H9 (cell line): ENCODE measurements at regions not wholly inside any gene's neighbourhood (a gene's known extent, or its start where the extent isn't known, plus 50 kb on each side); places are given as distances from the start of the nearest gene placed in this dataset.

Experiments
- DNase-seq: peaks from one replicate; pipeline ENCODE4 v3.0.0-alpha.2; 2017
- H2AFZ ChIP-seq: one replicate; pipeline ENCODE4 v1.6.1; 2013; ENCODE audit warnings: mild to moderate bottlenecking, low read length, control low read depth, moderate library complexity
- H2AK5ac ChIP-seq: 2 replicates; pipeline ENCODE4 v1.6.1; 2013; ENCODE audit warnings: low read length, control low read depth, mixed read lengths; ENCODE audit not compliant: insufficient read length
- H2BK120ac ChIP-seq: one replicate; pipeline ENCODE4 v1.6.1; 2013; ENCODE audit warnings: low read depth, mild to moderate bottlenecking, low read length, control low read depth, inconsistent platforms; ENCODE audit not compliant: poor library complexity, severe bottlenecking
- H2BK12ac ChIP-seq: 2 replicates; pipeline ENCODE4 v1.6.1; 2013; ENCODE audit warnings: low read length, control low read depth, mixed read lengths, low read depth; ENCODE audit not compliant: insufficient read length
- H2BK15ac ChIP-seq: 2 replicates; pipeline ENCODE4 v1.6.1; 2013; ENCODE audit warnings: low read depth, low read length, control low read depth
- H2BK20ac ChIP-seq: one replicate; pipeline ENCODE4 v1.6.1; 2013; ENCODE audit warnings: low read depth, mild to moderate bottlenecking, low read length, control low read depth, inconsistent platforms; ENCODE audit not compliant: poor library complexity, severe bottlenecking
- H2BK5ac ChIP-seq: 2 replicates; pipeline ENCODE4 v1.6.1; 2013; ENCODE audit warnings: low read length, control low read depth, mixed read lengths; ENCODE audit not compliant: insufficient read length
- H3K14ac ChIP-seq: 2 replicates; pipeline ENCODE4 v1.6.1; 2013; ENCODE audit warnings: low read length, control low read depth; ENCODE audit not compliant: insufficient read depth
- H3K18ac ChIP-seq: 2 replicates; pipeline ENCODE4 v1.6.1; 2013; ENCODE audit warnings: low read depth, mild to moderate bottlenecking, mixed read lengths, low read length, control low read depth; ENCODE audit not compliant: insufficient read length
- H3K23ac ChIP-seq: 2 replicates; pipeline ENCODE4 v1.6.1; 2013; ENCODE audit warnings: low read length, control low read depth, mixed read lengths, low read depth; ENCODE audit not compliant: insufficient read length
- H3K23me2 ChIP-seq: 2 replicates; pipeline ENCODE4 v1.6.1; 2013; ENCODE audit warnings: low read depth, mild to moderate bottlenecking, mixed read lengths, low read length, control low read depth; ENCODE audit not compliant: insufficient read length, poor library complexity, severe bottlenecking
- H3K27ac ChIP-seq: 2 replicates; pipeline ENCODE4 v1.5.1; 2013; ENCODE audit warnings: low read length, control low read depth, mixed read lengths, low read depth; ENCODE audit not compliant: insufficient read length
- H3K27me3 ChIP-seq: 2 replicates; pipeline ENCODE4 v1.6.1; 2013; ENCODE audit warnings: low read length, control low read depth, inconsistent platforms; ENCODE audit not compliant: insufficient read depth
- H3K4ac ChIP-seq: 2 replicates; pipeline ENCODE4 v1.6.1; 2013; ENCODE audit warnings: low read depth, mild to moderate bottlenecking, control low read depth, inconsistent platforms, low read length, moderate library complexity
- H3K4me1 ChIP-seq: 2 replicates; pipeline ENCODE4 v1.6.1; 2013; ENCODE audit warnings: low read length, control low read depth, inconsistent platforms; ENCODE audit not compliant: insufficient read depth
- H3K4me2 ChIP-seq: 2 replicates; pipeline ENCODE4 v1.6.1; 2013; ENCODE audit warnings: low read length, control low read depth, mixed read lengths; ENCODE audit not compliant: insufficient read length, insufficient read depth
- H3K56ac ChIP-seq: 2 replicates; pipeline ENCODE4 v1.6.1; 2013; ENCODE audit warnings: low read depth, mild to moderate bottlenecking, mixed read lengths, low read length, control low read depth; ENCODE audit not compliant: insufficient read length
- H3K79me1 ChIP-seq: 2 replicates; pipeline ENCODE4 v1.6.1; 2013; ENCODE audit warnings: low read depth, mild to moderate bottlenecking, moderate library complexity, low read length, control low read depth, inconsistent platforms; ENCODE audit not compliant: insufficient read depth, poor library complexity, severe bottlenecking
- H3K79me2 ChIP-seq: 2 replicates; pipeline ENCODE4 v1.6.1; 2013; ENCODE audit warnings: low read length, control low read depth, inconsistent platforms; ENCODE audit not compliant: insufficient read depth
- H3K9ac ChIP-seq: 2 replicates; pipeline ENCODE4 v1.6.1; 2013; ENCODE audit warnings: low read length, control low read depth, mixed read lengths; ENCODE audit not compliant: insufficient read length; ENCODE audit errors: extremely low read depth
- H3K9me3 ChIP-seq: one replicate; pipeline ENCODE4 v1.6.1; 2013; ENCODE audit warnings: low read depth, low read length, inconsistent platforms; ENCODE audit not compliant: control insufficient read depth
- H3T11ph ChIP-seq: one replicate; pipeline ENCODE4 v1.6.1; 2013; ENCODE audit warnings: mild to moderate bottlenecking, low read length, control low read depth, inconsistent platforms
- H4K20me1 ChIP-seq: one replicate; pipeline ENCODE4 v1.6.1; 2013; ENCODE audit not compliant: control insufficient read depth, insufficient read length, insufficient read depth
- H4K5ac ChIP-seq: 2 replicates; pipeline ENCODE4 v1.6.1; 2013; ENCODE audit warnings: low read depth, mild to moderate bottlenecking, mixed read lengths, low read length, control low read depth; ENCODE audit not compliant: insufficient read length
- H4K8ac ChIP-seq: replicated peaks from 2 replicates; pipeline ENCODE4 v1.6.1; 2013; ENCODE audit warnings: low read length, control low read depth, mixed read lengths, low read depth; ENCODE audit not compliant: insufficient read length
- H4K91ac ChIP-seq: 2 replicates; pipeline ENCODE4 v1.6.1; 2013; ENCODE audit warnings: low read depth, mild to moderate bottlenecking, moderate library complexity, mixed read lengths, low read length, control low read depth; ENCODE audit not compliant: insufficient read length
- H3K27ac Mint-ChIP-seq, 3 experiments: 2 replicates in 2 of 3; 3 replicates in 1 of 3; pipeline ENCODE4 v1.8.0; 2020 to 2021; ENCODE audit warnings: mixed read lengths in 3 of 3, mild to moderate bottlenecking in 1 of 3, moderate library complexity in 1 of 3
- H3K27me3 Mint-ChIP-seq: 2 replicates; pipeline ENCODE4 v1.8.0; 2021; ENCODE audit warnings: low read depth, mild to moderate bottlenecking, moderate library complexity, mixed read lengths
- H3K36me3 Mint-ChIP-seq, 3 experiments: 2 replicates in 2 of 3; 3 replicates in 1 of 3; pipeline ENCODE4 v1.8.0; 2020 to 2021; ENCODE audit warnings: low read depth in 3 of 3, mixed read lengths in 3 of 3; ENCODE audit not compliant: insufficient read depth in 1 of 3
- H3K4me1 Mint-ChIP-seq, 2 experiments: 2 replicates each; pipeline ENCODE4 v1.8.0; 2020; ENCODE audit warnings: mixed read lengths in 2 of 2
- H3K4me3 Mint-ChIP-seq, 2 experiments: 2 replicates in 1 of 2; 3 replicates in 1 of 2; pipeline ENCODE4 v1.8.0; 2020 to 2021; ENCODE audit warnings: mild to moderate bottlenecking in 2 of 2, mixed read lengths in 2 of 2, moderate library complexity in 1 of 2
- H3K9me3 Mint-ChIP-seq, 2 experiments: 2 replicates in 1 of 2; 3 replicates in 1 of 2; pipeline ENCODE4 v1.8.0; 2020; ENCODE audit warnings: mild to moderate bottlenecking in 2 of 2, mixed read lengths in 2 of 2, moderate library complexity in 1 of 2
- WGBS: extraction: QIAGEN DNeasy Blood & Tissue Kit; methylation state at CpG from one replicate; pipeline ENCODE4 v1.1.7; 2013; ENCODE audit warnings: missing lambda C conversion rate, low lambda C conversion rate, mixed read lengths; ENCODE audit not compliant: insufficient read length; ENCODE audit errors: extremely low coverage; 5-methylcytosine and 5-hydroxymethylcytosine counted together
- TF ChIP-seq, protein P1 (sequence below): fragments of 200-600 bp; sonication (generic); conservative IDR thresholded peaks from 3 replicates; pipeline ENCODE4 v1.8.0; 2021; ENCODE audit warnings: antibody characterized with exemption, mild to moderate bottlenecking

DNA sequence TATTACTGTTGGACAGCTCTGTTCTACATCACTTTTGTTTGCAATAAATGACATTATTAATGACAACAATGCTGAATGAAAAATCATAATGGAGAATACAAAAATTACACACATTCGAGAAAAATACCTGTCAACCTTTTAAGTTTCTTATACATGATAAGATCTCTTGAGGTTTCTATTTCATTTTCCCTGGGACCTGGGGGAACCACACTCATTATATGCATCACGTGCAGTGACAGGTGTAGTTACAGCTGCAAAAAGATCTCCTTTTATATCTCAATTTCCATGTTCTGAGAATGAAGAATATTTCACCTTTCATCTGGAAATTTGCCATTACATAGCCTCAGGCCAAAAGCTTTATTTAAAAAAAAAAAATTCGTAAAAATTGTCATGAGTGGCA lies 1347.0 kb upstream of the AGA start:
- Histone ChIP-seq H2BK120ac (no peak overlapping the region), H2BK12ac (no peak overlapping the region), H3K9me3 (no peaks in the 10 kb centered on the region), H3K4ac (no peak overlapping the region), H4K8ac (no peak overlapping the region), H3K9ac (no peak overlapping the region), H2AK5ac (no peak overlapping the region), H3T11ph (no peak overlapping the region), H3K4me2 (no peak overlapping the region), H3K23ac (no peak overlapping the region), H3K23me2 (no peaks in the 10 kb centered on the region), H3K4me1 (no peaks in the 10 kb centered on the region), H3K56ac (no peak overlapping the region), H3K79me2 (no peaks in the 10 kb centered on the region), H3K27me3 (no peaks in the 10 kb centered on the region), H2AFZ (no peak overlapping the region), H2BK20ac (no peak overlapping the region), H4K20me1 (no peaks in the 10 kb centered on the region), H2BK15ac (no peak overlapping the region), H3K79me1 (no peaks in the 10 kb centered on the region), H2BK5ac (no peak overlapping the region), H3K27ac (no peak overlapping the region), H3K18ac (no peak overlapping the region), H3K14ac (no peak overlapping the region), H4K91ac (no peak overlapping the region), H4K5ac (no peak overlapping the region)
- no peaks in the 10 kb centered on the region for H3K36me3 Mint-ChIP-seq
- TF ChIP-seq, protein P1, sequence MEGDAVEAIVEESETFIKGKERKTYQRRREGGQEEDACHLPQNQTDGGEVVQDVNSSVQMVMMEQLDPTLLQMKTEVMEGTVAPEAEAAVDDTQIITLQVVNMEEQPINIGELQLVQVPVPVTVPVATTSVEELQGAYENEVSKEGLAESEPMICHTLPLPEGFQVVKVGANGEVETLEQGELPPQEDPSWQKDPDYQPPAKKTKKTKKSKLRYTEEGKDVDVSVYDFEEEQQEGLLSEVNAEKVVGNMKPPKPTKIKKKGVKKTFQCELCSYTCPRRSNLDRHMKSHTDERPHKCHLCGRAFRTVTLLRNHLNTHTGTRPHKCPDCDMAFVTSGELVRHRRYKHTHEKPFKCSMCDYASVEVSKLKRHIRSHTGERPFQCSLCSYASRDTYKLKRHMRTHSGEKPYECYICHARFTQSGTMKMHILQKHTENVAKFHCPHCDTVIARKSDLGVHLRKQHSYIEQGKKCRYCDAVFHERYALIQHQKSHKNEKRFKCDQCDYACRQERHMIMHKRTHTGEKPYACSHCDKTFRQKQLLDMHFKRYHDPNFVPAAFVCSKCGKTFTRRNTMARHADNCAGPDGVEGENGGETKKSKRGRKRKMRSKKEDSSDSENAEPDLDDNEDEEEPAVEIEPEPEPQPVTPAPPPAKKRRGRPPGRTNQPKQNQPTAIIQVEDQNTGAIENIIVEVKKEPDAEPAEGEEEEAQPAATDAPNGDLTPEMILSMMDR: no peak
- H3K4me1 Mint-ChIP-seq: peaks cover 4 to 8% of the 10 kb centered on the region in 2 experiments; a peak in 3 of 4 replicates
- no peak overlapping the region for H3K27ac Mint-ChIP-seq
- no CpG with 5 or more reads among the region's 3 CpGs for WGBS
- H3K27me3 Mint-ChIP-seq: no peaks in the 10 kb centered on the region
- no peak for DNase-seq
- H3K9me3 Mint-ChIP-seq: no peaks in the 10 kb centered on the region
- no peak overlapping the region for H3K4me3 Mint-ChIP-seq
